Right cardiac atrium (tissue), 5 donors: ENCODE measurements at regions not wholly inside any gene's neighbourhood (a gene's known extent, or its start where the extent isn't known, plus 50 kb on each side); places are given as distances from the start of the nearest gene placed in this dataset.
A peak's percentile ranks its signal among the peaks of the same experiment; 100 is the strongest.

Experiments used
- ATAC-seq, 2 donors: fragments of 200-7000 bp; cut with Tn5 transposase; one replicate each; pipeline versions ENCODE4 v1.8.0 to v1.9.1; 2020; ENCODE audit warnings: moderate library complexity in 2 of 2, mild to moderate bottlenecking in 1 of 2
- DNase-seq, 3 donors: peaks; one replicate each; pipeline ENCODE4 v3.0.0-alpha.2; 2020
- H3K27ac ChIP-seq: one replicate; pipeline ENCODE4 v1.5.1; 2013; ENCODE audit warnings: mild to moderate bottlenecking, low read length, control low read depth, moderate library complexity
- H3K27me3 ChIP-seq: one replicate; pipeline ENCODE4 v1.6.1; 2013; ENCODE audit not compliant: control insufficient read depth, insufficient read depth
- H3K4me1 ChIP-seq: one replicate; pipeline ENCODE4 v1.6.1; 2013; ENCODE audit warnings: low read length; ENCODE audit not compliant: control insufficient read depth, insufficient read depth
- H3K4me3 ChIP-seq: one replicate; pipeline ENCODE4 v1.5.1; 2013; ENCODE audit warnings: low read length, control low read depth
- H3K9me3 ChIP-seq: one replicate; pipeline ENCODE4 v1.6.1; 2013; ENCODE audit warnings: low read length; ENCODE audit not compliant: control insufficient read depth
- WGBS: extraction: QIAGEN DNeasy Blood & Tissue Kit; methylation state at CpG from one replicate; pipeline ENCODE4 v1.1.7; 2013; 5-methylcytosine and 5-hydroxymethylcytosine counted together
- intact Hi-C, 4 donors: fragments of 100-400 bp; cut with DNase I; formaldehyde crosslinking; loops; one replicate each; pipeline versions ENCODE4 v1.11.0 to v1.14.0; 2022 to 2023
- donor health status: healthy with polysubstance abuse.
- donor health status: DM: no; HTN: yes; CAD: no.
- donor health status: DM: no; HTN: no; CAD: no.
- donor health status: DM: no; HTN: yes; CAD: no; lungs with severe emphysema.
- donor health status: DM: yes; HTN: yes; CAD: no.

DNA sequence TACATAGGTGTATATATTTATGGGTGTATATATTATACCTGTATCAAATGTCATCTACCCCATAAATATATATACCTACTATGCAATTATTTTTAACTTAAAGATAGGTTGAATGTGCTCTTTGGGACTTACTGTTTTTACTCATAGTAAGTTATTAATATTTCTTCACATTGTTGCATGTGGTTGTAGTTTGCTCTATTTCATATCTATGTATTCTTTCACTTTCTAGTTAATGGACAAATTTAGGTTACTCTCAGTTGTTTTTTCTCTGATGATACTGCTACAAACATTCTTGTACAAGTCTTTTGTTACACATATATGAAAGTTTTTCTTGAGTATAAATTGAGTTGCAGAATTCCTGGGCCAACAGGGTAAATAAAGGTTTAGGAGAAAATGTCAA, 601.8 kb upstream of the ID2 start:
- H3K27me3 ChIP-seq: no peaks in the 10 kb centered on the region
- H3K4me1 ChIP-seq: no peaks in the 10 kb centered on the region
- intact Hi-C loops: no loop called here
- no peaks in the 10 kb centered on the region for H3K9me3 ChIP-seq
- DNase-seq (no peak), ATAC-seq (no peak)
- H3K4me3 ChIP-seq: no peak overlapping the region
- H3K27ac ChIP-seq: no peak overlapping the region

- ATAC-seq: no peak
- WGBS: 85% methylated on average over 5 of the region's 5 CpGs
Observed at GRCh38 chr2:8081130-8081529, 600.7 kb upstream of the ID2 start.

DNA sequence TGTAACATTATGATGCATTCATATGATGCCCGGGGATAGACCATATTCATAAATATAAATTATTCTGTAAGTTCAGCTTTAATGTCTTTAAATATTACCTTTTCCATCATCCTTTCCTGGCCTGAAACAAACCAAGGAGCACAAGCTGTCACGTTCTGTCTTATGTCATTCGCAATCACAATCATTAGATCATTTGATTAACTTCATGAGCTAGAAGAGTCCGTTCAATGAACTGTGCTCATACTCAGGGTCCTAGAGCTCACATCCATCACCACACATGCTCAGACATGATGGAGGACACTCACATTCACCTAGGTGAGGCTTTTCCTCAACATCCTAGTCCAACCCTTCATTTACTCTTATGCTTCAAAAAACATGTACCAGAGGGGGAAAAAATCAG, 599.0 kb upstream of the ID2 start:
- DNase-seq (no peak), ATAC-seq (no peak)
- Histone ChIP-seq H3K4me3 (no peak overlapping the region), H3K4me1 (no peaks in the 10 kb centered on the region), H3K27me3 (no peaks in the 10 kb centered on the region), H3K27ac (no peak overlapping the region), H3K9me3 (no peaks in the 10 kb centered on the region)
- 95% methylated on average over 4 of the region's 4 CpGs for WGBS
- intact Hi-C loops: no loop called here

More at GRCh38 chr2:8081130-8081529, 600.7 kb upstream of the ID2 start:
- no peaks in the 10 kb centered on the region for H3K4me1 ChIP-seq
- no peak overlapping the region for H3K27ac ChIP-seq
- H3K9me3 ChIP-seq: no peaks in the 10 kb centered on the region
- intact Hi-C loops: no loop called here
- H3K4me3 ChIP-seq: no peak overlapping the region
- no peak for DNase-seq
- H3K27me3 ChIP-seq: no peaks in the 10 kb centered on the region

DNA sequence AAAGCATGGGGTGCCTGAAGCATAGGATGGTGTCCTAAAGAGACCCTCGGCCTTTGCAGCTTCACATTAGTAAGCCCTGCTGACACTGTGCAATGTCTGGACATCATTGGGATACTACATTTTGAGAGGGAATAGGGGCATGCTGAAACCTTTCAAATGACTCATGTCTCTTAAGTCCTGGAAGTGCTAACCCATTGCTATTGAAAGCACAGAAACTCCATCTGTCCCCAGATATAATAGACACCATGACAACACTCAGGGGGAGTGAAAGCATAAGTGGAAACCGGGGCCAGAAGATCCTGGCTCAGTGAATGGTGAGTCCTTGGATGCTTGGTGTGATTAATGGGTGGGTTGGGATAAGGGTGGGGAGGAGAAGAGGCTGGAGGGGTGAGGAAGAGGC, 595.5 kb upstream of the ID2 start:
- DNase-seq (no peak), ATAC-seq (no peak)
- 91% methylated on average over 2 of the region's 2 CpGs for WGBS

GRCh38 chr2:8086796-8087479, 594.9 kb upstream of the ID2 start:
- no peaks in the 10 kb centered on the region for H3K27me3 ChIP-seq
- no peak for ATAC-seq
- 86% methylated on average over 4 of the region's 4 CpGs for WGBS
- H3K4me1 ChIP-seq: peaks cover 4% of the 10 kb centered on the region
- H3K27ac ChIP-seq: no peak overlapping the region
- H3K4me3 ChIP-seq: no peak overlapping the region
- H3K9me3 ChIP-seq: no peaks in the 10 kb centered on the region
- no peak for DNase-seq
- intact Hi-C loops: no loop called here

More for the DNA sequence above, 595.5 kb upstream of the ID2 start:
- Histone ChIP-seq H3K4me3 (no peak overlapping the region), H3K27ac (no peak overlapping the region), H3K27me3 (no peaks in the 10 kb centered on the region), H3K4me1 (peaks cover 4% of the 10 kb centered on the region), H3K9me3 (no peaks in the 10 kb centered on the region)
- intact Hi-C loops: no loop called here

- H3K9me3 ChIP-seq: no peaks in the 10 kb centered on the region
- peaks cover 4% of the 10 kb centered on the region for H3K4me1 ChIP-seq
- WGBS: 81% methylated on average over 3 of the region's 3 CpGs
- intact Hi-C loops: no loop called here
- H3K27me3 ChIP-seq: no peaks in the 10 kb centered on the region
- H3K4me3 ChIP-seq: no peak overlapping the region
- no peak overlapping the region for H3K27ac ChIP-seq
- no peak for ATAC-seq
- DNase-seq: no peak
Observed at GRCh38 chr2:8087480-8087840, 594.4 kb upstream of the ID2 start.

DNA sequence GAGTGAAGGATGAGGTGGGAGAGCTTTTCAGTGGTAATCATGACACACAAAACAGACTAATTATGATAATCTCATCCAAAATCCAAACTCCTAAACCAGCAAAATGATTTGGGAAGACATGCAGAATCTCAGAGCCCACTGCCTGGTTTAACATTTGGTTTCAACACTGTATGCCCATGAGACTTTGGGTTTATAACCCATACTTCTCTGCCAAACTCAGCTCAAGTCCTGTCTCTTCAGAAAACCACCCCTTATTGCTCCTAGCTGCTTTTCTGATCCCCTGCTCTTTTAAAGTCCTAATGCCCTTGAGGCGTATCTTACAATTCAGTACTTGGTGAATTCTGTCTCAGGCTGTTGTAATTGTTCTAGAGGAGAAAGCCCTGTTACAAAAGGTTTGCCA, 593.0 kb upstream of the ID2 start:
- no peak for DNase-seq
- no peak overlapping the region for H3K4me3 ChIP-seq
- no peaks in the 10 kb centered on the region for H3K9me3 ChIP-seq
- no peak overlapping the region for H3K27ac ChIP-seq
- no peaks in the 10 kb centered on the region for H3K27me3 ChIP-seq
- H3K4me1 ChIP-seq: peaks cover 4% of the 10 kb centered on the region
- ATAC-seq: no peak
- 98% methylated on average over 1 of the region's 1 CpG for WGBS
- intact Hi-C loops: no loop called here

DNA sequence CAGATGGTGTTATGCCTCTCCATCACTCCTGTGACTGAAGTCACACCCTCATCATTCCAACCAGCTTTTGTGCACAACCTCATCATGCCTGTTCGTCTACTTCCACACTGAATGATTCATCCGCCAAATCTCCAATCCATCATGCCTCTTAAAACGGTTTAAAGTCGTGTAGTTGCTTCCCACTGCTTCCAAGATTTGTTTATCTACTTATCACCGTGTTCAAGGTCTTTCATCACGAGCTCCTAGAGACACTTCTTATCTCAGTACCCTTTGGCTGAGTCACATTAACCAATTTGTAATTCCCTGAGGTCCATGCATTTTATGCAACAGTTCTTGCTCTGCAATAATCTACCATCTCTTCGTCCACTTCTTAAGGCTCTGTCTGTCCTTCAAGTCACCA, 592.3 kb upstream of the ID2 start:
- DNase-seq (no peak), ATAC-seq (no peak)
- WGBS: 69% methylated on average over 7 of the region's 7 CpGs
- peaks cover 4% of the 10 kb centered on the region for H3K4me1 ChIP-seq
- intact Hi-C loops: no loop called here
- no peaks in the 10 kb centered on the region for H3K9me3 ChIP-seq
- H3K27ac ChIP-seq: no peak overlapping the region
- no peaks in the 10 kb centered on the region for H3K27me3 ChIP-seq
- no peak overlapping the region for H3K4me3 ChIP-seq

DNA sequence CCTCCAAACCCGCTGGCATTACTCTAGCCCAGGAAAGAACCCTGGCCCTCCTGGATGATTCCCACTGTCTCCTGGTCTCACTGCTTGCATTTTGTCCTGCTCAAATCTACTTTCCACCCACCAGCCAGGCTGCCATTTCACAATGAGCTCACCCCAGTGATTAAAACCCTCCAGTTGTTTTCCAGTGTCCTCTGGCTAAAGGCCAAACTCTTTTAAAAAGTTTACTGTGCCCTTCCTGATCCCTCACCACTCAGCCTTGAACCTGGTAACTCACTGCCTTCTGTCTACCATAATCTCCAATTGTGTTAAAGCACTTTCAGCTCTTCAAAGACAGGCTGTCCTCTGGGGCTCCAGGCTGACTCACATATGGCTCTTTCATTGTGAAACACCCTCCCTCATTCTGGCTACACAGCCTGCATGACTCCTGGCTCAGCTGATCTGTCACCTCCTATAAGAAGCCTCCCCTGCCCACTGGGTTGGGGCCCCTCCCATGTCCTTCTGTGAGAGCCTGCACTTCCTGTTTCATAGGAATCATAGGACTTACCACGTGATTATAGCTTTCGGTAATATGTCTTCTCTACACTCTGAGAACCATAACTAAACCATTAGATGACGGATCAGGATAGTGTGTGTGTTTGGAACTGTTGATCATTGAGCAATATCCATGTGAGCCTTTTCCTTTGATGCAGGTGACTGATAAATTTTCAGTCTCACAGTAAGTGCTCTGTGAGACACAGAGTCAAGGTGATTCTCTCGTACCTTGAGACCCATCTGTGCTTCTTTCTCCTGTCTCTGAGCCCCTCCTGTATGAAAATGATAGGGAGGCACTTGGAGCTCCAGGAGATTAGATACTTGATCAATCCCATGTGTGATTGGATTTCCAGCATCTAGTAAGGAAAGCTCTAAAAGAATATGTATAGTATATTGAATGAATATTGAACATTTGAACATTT, 590.8 kb upstream of the ID2 start:
- H3K27me3 ChIP-seq: no peaks in the 10 kb centered on the region
- no peaks in the 10 kb centered on the region for H3K9me3 ChIP-seq
- intact Hi-C loops: no loop called here
- WGBS: 82% methylated on average over 5 of the region's 5 CpGs
- DNase-seq (peak; percentile 76 to 83 (median 83)), ATAC-seq (peak; percentile 91 to 95)
- no peak overlapping the region for H3K27ac ChIP-seq
- no peak overlapping the region for H3K4me3 ChIP-seq
- H3K4me1 ChIP-seq: peaks cover 4% of the 10 kb centered on the region

- no peak overlapping the region for H3K27ac ChIP-seq
- H3K4me3 ChIP-seq: no peak overlapping the region
- intact Hi-C loops: no loop called here
- peak in 1 of 3 donors; percentile 18 for DNase-seq
- 87% methylated on average over 18 of the region's 18 CpGs for WGBS
- no peaks in the 10 kb centered on the region for H3K9me3 ChIP-seq
- no peaks in the 10 kb centered on the region for H3K27me3 ChIP-seq
- ATAC-seq: peak; percentile 61 to 72
- H3K4me1 ChIP-seq: peaks cover 4% of the 10 kb centered on the region
Observed at GRCh38 chr2:8094526-8094925, 587.3 kb upstream of the ID2 start.

- Histone ChIP-seq H3K27me3 (no peaks in the 10 kb centered on the region), H3K27ac (no peak overlapping the region), H3K4me3 (no peak overlapping the region), H3K4me1 (no peaks in the 10 kb centered on the region), H3K9me3 (no peaks in the 10 kb centered on the region)
- WGBS: 97% methylated on average over 4 of the region's 4 CpGs
- DNase-seq (no peak), ATAC-seq (no peak)
- intact Hi-C loops: no loop called here
Observed at GRCh38 chr2:8095978-8096377, 585.9 kb upstream of the ID2 start.
